ENCODE measurements at regions not wholly inside any gene's neighbourhood (a gene's known extent, or its start where the extent isn't known, plus 50 kb on each side); places are given as distances from the start of the nearest gene placed in this dataset.

DNA sequence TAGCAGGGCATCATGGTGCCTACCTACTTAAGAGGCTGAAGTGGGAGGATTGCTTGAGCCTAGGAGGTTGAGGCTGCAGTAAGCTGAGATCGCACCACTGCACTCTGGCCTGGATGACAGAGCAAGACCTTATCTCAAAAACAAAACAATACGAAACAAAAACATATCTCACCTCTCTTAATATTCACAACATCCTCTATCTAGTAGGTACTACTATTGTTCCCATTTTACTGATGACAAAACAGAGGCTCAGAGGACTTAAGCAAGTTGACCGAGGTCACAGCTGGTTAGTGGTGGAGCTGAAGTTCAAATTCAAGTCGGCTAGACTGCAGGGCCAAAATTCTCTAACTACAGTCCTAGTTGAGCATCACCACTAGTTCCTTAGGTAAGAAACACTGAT lies 172.3 kb upstream of the EEA1 start:
- H3K9me3 ChIP-seq (ENCODE audit: control insufficient read depth, low read length), result no peaks in the 10 kb centered on the region
- H3K4me2 ChIP-seq (ENCODE audit: low read length), result no peak overlapping the region
- H3K27me3 ChIP-seq (ENCODE audit: control insufficient read depth, insufficient read depth, low read length), result no peaks in the 10 kb centered on the region
- no peak overlapping the region for H3K27ac ChIP-seq
- H3K79me2 ChIP-seq, result no peaks in the 10 kb centered on the region
- H2AFZ ChIP-seq, result no peak overlapping the region
- H3K4me1 ChIP-seq, result peaks cover 15% of the 10 kb centered on the region
- H3K9ac ChIP-seq, result no peak overlapping the region
- H3K36me3 ChIP-seq (ENCODE audit: control insufficient read depth, insufficient read depth, low read length), result no peaks in the 10 kb centered on the region
- H3K4me3 ChIP-seq (ENCODE audit: low read depth, low read length), result no peak overlapping the region
- TF ChIP-seq, protein P1, sequence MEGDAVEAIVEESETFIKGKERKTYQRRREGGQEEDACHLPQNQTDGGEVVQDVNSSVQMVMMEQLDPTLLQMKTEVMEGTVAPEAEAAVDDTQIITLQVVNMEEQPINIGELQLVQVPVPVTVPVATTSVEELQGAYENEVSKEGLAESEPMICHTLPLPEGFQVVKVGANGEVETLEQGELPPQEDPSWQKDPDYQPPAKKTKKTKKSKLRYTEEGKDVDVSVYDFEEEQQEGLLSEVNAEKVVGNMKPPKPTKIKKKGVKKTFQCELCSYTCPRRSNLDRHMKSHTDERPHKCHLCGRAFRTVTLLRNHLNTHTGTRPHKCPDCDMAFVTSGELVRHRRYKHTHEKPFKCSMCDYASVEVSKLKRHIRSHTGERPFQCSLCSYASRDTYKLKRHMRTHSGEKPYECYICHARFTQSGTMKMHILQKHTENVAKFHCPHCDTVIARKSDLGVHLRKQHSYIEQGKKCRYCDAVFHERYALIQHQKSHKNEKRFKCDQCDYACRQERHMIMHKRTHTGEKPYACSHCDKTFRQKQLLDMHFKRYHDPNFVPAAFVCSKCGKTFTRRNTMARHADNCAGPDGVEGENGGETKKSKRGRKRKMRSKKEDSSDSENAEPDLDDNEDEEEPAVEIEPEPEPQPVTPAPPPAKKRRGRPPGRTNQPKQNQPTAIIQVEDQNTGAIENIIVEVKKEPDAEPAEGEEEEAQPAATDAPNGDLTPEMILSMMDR (IDR thresholded peaks at IDR 0.05), result no peak

DNA sequence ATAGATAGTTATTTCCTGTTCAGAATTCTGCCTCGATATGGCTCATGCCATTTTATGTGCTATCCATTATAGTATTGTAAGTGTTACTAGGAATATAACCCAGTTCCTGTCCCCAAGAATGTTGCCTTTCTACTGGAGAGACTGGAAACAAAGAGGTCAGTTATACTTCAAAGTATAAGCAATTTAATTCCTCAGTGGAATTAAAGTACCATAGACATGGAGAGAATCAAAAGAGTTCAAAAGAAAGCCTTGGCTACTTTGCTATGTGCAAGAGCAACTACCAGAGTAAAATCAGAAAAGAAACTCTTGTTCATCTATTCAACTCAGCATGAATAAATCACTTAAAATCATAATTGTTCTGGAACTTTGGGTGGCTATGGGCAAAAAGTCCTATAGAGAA lies 173.2 kb upstream of the EEA1 start:
- H3K9me3 ChIP-seq (ENCODE audit: control insufficient read depth, low read length), result no peaks in the 10 kb centered on the region
- TF ChIP-seq, protein P1 (IDR thresholded peaks at IDR 0.05), result no peak
- no peak overlapping the region for H2AFZ ChIP-seq
- no peaks in the 10 kb centered on the region for H3K36me3 ChIP-seq (ENCODE audit: control insufficient read depth, insufficient read depth, low read length)
- H3K27ac ChIP-seq, result no peak overlapping the region
- H3K9ac ChIP-seq, result no peak overlapping the region
- H3K4me2 ChIP-seq (ENCODE audit: low read length), result no peak overlapping the region
- no peaks in the 10 kb centered on the region for H3K79me2 ChIP-seq
- H3K27me3 ChIP-seq (ENCODE audit: control insufficient read depth, insufficient read depth, low read length), result no peaks in the 10 kb centered on the region
- H3K4me3 ChIP-seq (ENCODE audit: low read depth, low read length), result no peak overlapping the region
- H3K4me1 ChIP-seq, result peaks cover 21% of the 10 kb centered on the region

DNA sequence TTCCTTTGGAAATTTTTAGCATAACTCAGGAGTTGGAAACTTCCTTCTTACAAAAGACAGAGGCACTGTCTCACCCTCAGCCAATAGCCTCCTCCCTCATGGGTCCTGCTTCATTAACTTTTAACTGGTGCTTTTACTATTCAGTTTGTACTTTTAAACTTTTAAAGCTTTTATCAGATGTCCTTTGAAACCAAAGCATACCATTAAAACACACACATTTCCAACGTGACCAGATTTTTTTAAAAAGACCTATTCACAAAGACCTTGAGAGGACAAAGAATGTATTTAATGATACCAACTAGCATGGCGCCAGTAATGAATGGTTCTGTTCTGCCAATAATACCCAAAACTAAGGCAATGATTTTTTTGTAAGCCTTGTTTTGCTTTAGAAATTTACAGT lies 173.6 kb upstream of the EEA1 start:
- no peaks in the 10 kb centered on the region for H3K9me3 ChIP-seq (ENCODE audit: control insufficient read depth, low read length)
- H3K4me1 ChIP-seq, result peaks cover 23% of the 10 kb centered on the region
- no peak overlapping the region for H3K27ac ChIP-seq
- H3K79me2 ChIP-seq, result no peaks in the 10 kb centered on the region
- H3K9ac ChIP-seq, result no peak overlapping the region
- H3K4me2 ChIP-seq (ENCODE audit: low read length), result no peak overlapping the region
- H3K27me3 ChIP-seq (ENCODE audit: control insufficient read depth, insufficient read depth, low read length), result no peaks in the 10 kb centered on the region
- H2AFZ ChIP-seq, result no peak overlapping the region
- TF ChIP-seq, protein P1 (IDR thresholded peaks at IDR 0.05), result no peak
- no peak overlapping the region for H3K4me3 ChIP-seq (ENCODE audit: low read depth, low read length)
- H3K36me3 ChIP-seq (ENCODE audit: control insufficient read depth, insufficient read depth, low read length), result no peaks in the 10 kb centered on the region

DNA sequence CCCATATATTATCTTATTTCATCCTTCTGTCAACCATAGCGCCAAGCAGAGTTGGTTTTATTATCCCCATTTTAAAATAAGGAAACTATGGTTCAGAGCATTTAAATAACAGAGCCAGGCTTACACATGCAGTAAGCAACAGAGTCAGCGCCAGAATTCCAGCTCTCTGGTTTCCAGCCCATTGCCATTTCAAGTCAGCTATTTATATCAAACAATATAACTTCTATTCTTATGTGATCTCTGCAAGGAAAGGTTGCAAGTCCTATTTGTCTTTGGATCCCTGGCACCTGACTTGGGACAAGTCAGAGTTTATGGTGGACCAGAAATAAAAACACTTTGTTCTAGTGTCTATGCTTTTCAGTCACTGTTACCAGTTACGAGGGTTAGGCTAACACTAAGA lies 174.1 kb upstream of the EEA1 start:
- Histone ChIP-seq H3K9ac (no peak overlapping the region), H3K4me2 (ENCODE audit: low read length) (no peak overlapping the region), H3K9me3 (ENCODE audit: control insufficient read depth, low read length) (no peaks in the 10 kb centered on the region), H3K4me3 (ENCODE audit: low read depth, low read length) (no peak overlapping the region), H3K36me3 (ENCODE audit: control insufficient read depth, insufficient read depth, low read length) (no peaks in the 10 kb centered on the region), H3K4me1 (peaks cover 23% of the 10 kb centered on the region), H2AFZ (no peak overlapping the region), H3K27me3 (ENCODE audit: control insufficient read depth, insufficient read depth, low read length) (no peaks in the 10 kb centered on the region), H3K79me2 (no peaks in the 10 kb centered on the region), H3K27ac (no peak overlapping the region)
- TF ChIP-seq, protein P1 (IDR thresholded peaks at IDR 0.05), result no peak

DNA sequence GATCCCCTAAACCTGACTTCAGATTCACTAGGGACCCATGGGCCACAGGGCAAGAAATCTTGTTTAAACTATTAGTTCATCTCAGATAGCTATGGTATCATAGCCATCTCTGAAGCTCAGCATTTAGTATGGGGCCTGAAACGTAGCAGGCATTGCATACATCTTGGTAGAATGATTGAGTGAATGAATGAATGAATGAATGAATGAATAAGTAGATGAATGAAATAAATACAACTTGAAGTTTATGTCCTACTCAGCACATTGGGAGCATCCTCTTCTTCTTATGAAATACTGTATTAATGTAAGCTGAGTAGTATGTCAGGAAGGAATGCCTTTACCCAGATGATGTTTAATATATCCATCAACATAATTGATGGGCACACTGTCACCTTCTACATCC lies 175.4 kb upstream of the EEA1 start:
- H3K9ac ChIP-seq, result no peak overlapping the region
- TF ChIP-seq, protein P1 (IDR thresholded peaks at IDR 0.05), result no peak
- H3K27me3 ChIP-seq (ENCODE audit: control insufficient read depth, insufficient read depth, low read length), result no peaks in the 10 kb centered on the region
- no peak overlapping the region for H2AFZ ChIP-seq
- H3K4me1 ChIP-seq, result peaks cover 20% of the 10 kb centered on the region
- H3K4me2 ChIP-seq (ENCODE audit: low read length), result no peak overlapping the region
- no peak overlapping the region for H3K4me3 ChIP-seq (ENCODE audit: low read depth, low read length)
- no peaks in the 10 kb centered on the region for H3K79me2 ChIP-seq
- H3K9me3 ChIP-seq (ENCODE audit: control insufficient read depth, low read length), result no peaks in the 10 kb centered on the region
- H3K27ac ChIP-seq, result no peak overlapping the region
- no peaks in the 10 kb centered on the region for H3K36me3 ChIP-seq (ENCODE audit: control insufficient read depth, insufficient read depth, low read length)
